ENCODE measurements at regions not wholly inside any gene's neighbourhood (a gene's known extent, or its start where the extent isn't known, plus 50 kb on each side); places are given as distances from the start of the nearest gene placed in this dataset.

DNA sequence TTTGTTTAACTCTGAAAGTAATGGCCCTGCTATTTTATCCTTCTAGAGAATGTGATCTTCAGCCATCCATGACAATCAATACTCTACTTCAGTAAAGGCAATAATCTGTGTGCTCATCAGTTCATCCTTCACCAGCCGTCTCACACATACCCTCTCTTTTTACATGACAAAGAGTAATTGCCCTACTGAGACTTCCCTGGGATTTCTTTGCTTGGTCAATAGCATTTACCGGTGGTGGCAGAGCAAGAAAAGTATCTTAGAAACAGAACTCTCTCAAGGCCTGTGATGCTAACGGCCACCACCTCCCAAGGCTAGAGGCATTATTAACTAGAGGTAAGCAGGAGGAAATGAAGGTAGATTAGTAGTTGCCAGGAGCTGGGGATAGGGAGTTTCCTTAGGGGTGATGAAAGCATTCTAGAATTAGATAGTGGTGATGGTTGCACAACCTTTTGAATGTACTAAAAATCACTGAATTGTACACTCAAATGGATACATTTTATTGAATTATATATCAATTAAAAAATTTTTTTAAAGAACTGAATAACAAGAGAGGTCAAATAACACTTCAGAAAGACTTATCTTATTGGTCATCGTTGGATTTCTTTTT lies 57.9 kb upstream of the EPC2 start:
- Histone ChIP-seq H4K20me1 (ENCODE audit: insufficient read depth, low read length) (no peaks in the 10 kb centered on the region), H3K36me3 (replicated peaks in 1 of 2; ENCODE audit: control insufficient read depth in 1 of 2, insufficient read depth in 2 of 2, low read length in 2 of 2) (no peaks in the 10 kb centered on the region), H3K79me2 (ENCODE audit: insufficient read depth, low read length) (no peaks in the 10 kb centered on the region), H3K27ac (ENCODE audit: low read depth in 1 of 2, low read length in 2 of 2) (no peak overlapping the region), H2AFZ (ENCODE audit: insufficient read depth, low read depth, low read length, poor library complexity, severe bottlenecking) (no peak overlapping the region), H3K4me1 (ENCODE audit: control insufficient read depth in 1 of 2, insufficient read depth in 2 of 2, low read length in 2 of 2) (no peaks in the 10 kb centered on the region), H3K4me2 (replicated peaks; ENCODE audit: extremely low read depth, low read length, poor library complexity, severe bottlenecking) (no peak overlapping the region), H3K9me3 (replicated peaks in 1 of 2; ENCODE audit: control insufficient read depth in 1 of 2, insufficient read depth in 1 of 2, low read length in 2 of 2) (no peaks in the 10 kb centered on the region), H3K4me3 (replicated peaks in 1 of 3; ENCODE audit: low read depth in 2 of 3, low read length in 3 of 3) (no peak overlapping the region), H3K27me3 (ENCODE audit: control insufficient read depth in 2 of 2, insufficient read depth in 2 of 2, low read length in 2 of 2) (no peaks in the 10 kb centered on the region), H3K9ac (ENCODE audit: insufficient read depth, low read length, poor library complexity, severe bottlenecking) (no peak overlapping the region)
- peaks cover 6% of the 10 kb centered on the region for H3K4me1 Mint-ChIP-seq
- intact Hi-C loops (cut with micrococcal nuclease) = no loop called here
- no peak overlapping the region for H3K4me3 Mint-ChIP-seq
- H3K9me3 Mint-ChIP-seq = peaks cover 0 to 4% (median 0%) of the 10 kb centered on the region in 7 donors
- H3K36me3 Mint-ChIP-seq = no peaks in the 10 kb centered on the region
- DNase-seq = no peak
- H3K27ac Mint-ChIP-seq = no peak overlapping the region
- H3K27me3 Mint-ChIP-seq (ENCODE audit: low read depth in 3 of 3) = no peaks in the 10 kb centered on the region
- TF ChIP-seq, protein P1, sequence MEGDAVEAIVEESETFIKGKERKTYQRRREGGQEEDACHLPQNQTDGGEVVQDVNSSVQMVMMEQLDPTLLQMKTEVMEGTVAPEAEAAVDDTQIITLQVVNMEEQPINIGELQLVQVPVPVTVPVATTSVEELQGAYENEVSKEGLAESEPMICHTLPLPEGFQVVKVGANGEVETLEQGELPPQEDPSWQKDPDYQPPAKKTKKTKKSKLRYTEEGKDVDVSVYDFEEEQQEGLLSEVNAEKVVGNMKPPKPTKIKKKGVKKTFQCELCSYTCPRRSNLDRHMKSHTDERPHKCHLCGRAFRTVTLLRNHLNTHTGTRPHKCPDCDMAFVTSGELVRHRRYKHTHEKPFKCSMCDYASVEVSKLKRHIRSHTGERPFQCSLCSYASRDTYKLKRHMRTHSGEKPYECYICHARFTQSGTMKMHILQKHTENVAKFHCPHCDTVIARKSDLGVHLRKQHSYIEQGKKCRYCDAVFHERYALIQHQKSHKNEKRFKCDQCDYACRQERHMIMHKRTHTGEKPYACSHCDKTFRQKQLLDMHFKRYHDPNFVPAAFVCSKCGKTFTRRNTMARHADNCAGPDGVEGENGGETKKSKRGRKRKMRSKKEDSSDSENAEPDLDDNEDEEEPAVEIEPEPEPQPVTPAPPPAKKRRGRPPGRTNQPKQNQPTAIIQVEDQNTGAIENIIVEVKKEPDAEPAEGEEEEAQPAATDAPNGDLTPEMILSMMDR (IDR thresholded peaks at IDR 0.05) = no peak
- WGBS (ENCODE audit: insufficient coverage) = 100% methylated on average over 1 of the region's 4 CpGs

DNA sequence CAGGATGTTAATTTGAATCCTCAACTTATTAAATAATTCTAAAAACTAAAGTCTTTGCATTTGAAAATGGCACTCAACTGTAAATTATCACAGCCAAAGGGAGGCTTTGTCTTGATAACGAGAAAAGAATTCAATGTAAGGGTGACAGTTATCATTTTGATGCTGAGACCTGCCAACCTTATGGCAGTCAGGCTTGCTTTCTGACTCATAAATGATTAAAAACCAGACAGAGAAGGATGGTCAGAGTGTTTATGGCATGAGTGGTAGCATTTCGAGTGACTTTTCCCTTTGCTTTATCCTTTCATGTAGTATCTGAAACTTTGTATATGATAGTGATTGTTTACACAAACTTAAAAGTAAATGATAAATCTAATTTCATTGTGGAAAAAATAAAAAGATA lies 53.9 kb upstream of the EPC2 start:
- intact Hi-C loops (cut with micrococcal nuclease) = no loop called here
- Histone ChIP-seq H3K27ac (ENCODE audit: low read depth in 1 of 2, low read length in 2 of 2) (no peak overlapping the region), H3K4me1 (ENCODE audit: control insufficient read depth in 1 of 2, insufficient read depth in 2 of 2, low read length in 2 of 2) (peaks cover 6 to 13% of the 10 kb centered on the region in 2 donors), H2AFZ (ENCODE audit: insufficient read depth, low read depth, low read length, poor library complexity, severe bottlenecking) (no peak overlapping the region), H4K20me1 (ENCODE audit: insufficient read depth, low read length) (no peaks in the 10 kb centered on the region), H3K4me2 (replicated peaks; ENCODE audit: extremely low read depth, low read length, poor library complexity, severe bottlenecking) (no peak overlapping the region), H3K36me3 (replicated peaks in 1 of 2; ENCODE audit: control insufficient read depth in 1 of 2, insufficient read depth in 2 of 2, low read length in 2 of 2) (no peaks in the 10 kb centered on the region), H3K27me3 (ENCODE audit: control insufficient read depth in 2 of 2, insufficient read depth in 2 of 2, low read length in 2 of 2) (no peaks in the 10 kb centered on the region), H3K79me2 (ENCODE audit: insufficient read depth, low read length) (no peaks in the 10 kb centered on the region), H3K4me3 (replicated peaks in 1 of 3; ENCODE audit: low read depth in 2 of 3, low read length in 3 of 3) (no peak overlapping the region), H3K9me3 (replicated peaks in 1 of 2; ENCODE audit: control insufficient read depth in 1 of 2, insufficient read depth in 1 of 2, low read length in 2 of 2) (no peaks in the 10 kb centered on the region), H3K9ac (ENCODE audit: insufficient read depth, low read length, poor library complexity, severe bottlenecking) (no peak overlapping the region)
- Mint-ChIP-seq H3K27ac (no peak overlapping the region), H3K27me3 (ENCODE audit: low read depth in 3 of 3) (peaks cover 0 to 2% (median 0%) of the 10 kb centered on the region in 3 donors), H3K36me3 (no peaks in the 10 kb centered on the region), H3K4me1 (peaks cover 16% of the 10 kb centered on the region), H3K4me3 (no peak overlapping the region), H3K9me3 (peaks cover 0 to 12% (median 3%) of the 10 kb centered on the region in 7 donors)
- TF ChIP-seq, protein P1 (IDR thresholded peaks at IDR 0.05) = no peak
- WGBS (ENCODE audit: insufficient coverage) = no CpG with 5 or more reads among the region's 2 CpGs
- no peak for DNase-seq
